HG03439 (cell line): ENCODE measurements at regions not wholly inside any gene's neighbourhood (a gene's known extent, or its start where the extent isn't known, plus 50 kb on each side); places are given as distances from the start of the nearest gene placed in this dataset.
"Not testable (repeated sequence)": the region's sequence is repeated elsewhere in the genome, so short reads cannot be mapped to it uniquely, and the experiment has no call there.

Experiments used
- ATAC-seq: cut with Tn5 transposase; IDR thresholded peaks from one replicate; pipeline ENCODE4 v1.9.1; 2021; ENCODE audit warnings: mild to moderate bottlenecking, moderate library complexity; ENCODE audit not compliant: unreplicated experiment

- no peak for ATAC-seq
Measured at GRCh38 chr16:59385959-59386358, 651.8 kb upstream of the GOT2 start.

- no peak for ATAC-seq
Measured at GRCh38 chr16:59385491-59385890, 651.4 kb upstream of the GOT2 start.

- ATAC-seq = no peak
Measured at GRCh38 chr16:59373632-59374031, 639.5 kb upstream of the GOT2 start.

- ATAC-seq = no peak
Measured at GRCh38 chr16:59370717-59371116, 636.6 kb upstream of the GOT2 start.

GRCh38 chr16:59369523-59369922, 635.4 kb upstream of the GOT2 start:
- ATAC-seq = no peak

- ATAC-seq = no peak
Measured at GRCh38 chr16:59368586-59368985, 634.5 kb upstream of the GOT2 start.

GRCh38 chr16:59356709-59357108, 622.6 kb upstream of the GOT2 start:
- no peak for ATAC-seq

- no peak for ATAC-seq
Measured at GRCh38 chr16:59356144-59356543, 622.0 kb upstream of the GOT2 start.

GRCh38 chr16:59355704-59356103, 621.6 kb upstream of the GOT2 start:
- ATAC-seq = no peak

GRCh38 chr16:59351305-59351903, 617.3 kb upstream of the GOT2 start:
- ATAC-seq = no peak

GRCh38 chr16:59350670-59351069, 616.6 kb upstream of the GOT2 start:
- ATAC-seq = no peak

GRCh38 chr16:59342669-59343068, 608.6 kb upstream of the GOT2 start:
- ATAC-seq = no peak

- no peak for ATAC-seq
Measured at GRCh38 chr16:59341368-59341767, 607.3 kb upstream of the GOT2 start.

- no peak for ATAC-seq
Measured at GRCh38 chr16:59339871-59340270, 605.8 kb upstream of the GOT2 start.

GRCh38 chr16:59336136-59336695, 602.1 kb upstream of the GOT2 start:
- no peak for ATAC-seq

- ATAC-seq = not testable (repeated sequence)
Measured at GRCh38 chr16:59331708-59332107, 597.6 kb upstream of the GOT2 start.

- no peak for ATAC-seq
Measured at GRCh38 chr16:59330019-59330670, 596.0 kb upstream of the GOT2 start.

GRCh38 chr16:59328961-59329360, 594.8 kb upstream of the GOT2 start:
- no peak for ATAC-seq

- ATAC-seq = no peak
Measured at GRCh38 chr16:59327894-59328293, 593.8 kb upstream of the GOT2 start.

GRCh38 chr16:59326955-59327354, 592.8 kb upstream of the GOT2 start:
- ATAC-seq = no peak

GRCh38 chr16:59324462-59324861, 590.3 kb upstream of the GOT2 start:
- ATAC-seq = no peak

GRCh38 chr16:59320657-59321056, 586.5 kb upstream of the GOT2 start:
- no peak for ATAC-seq

GRCh38 chr16:59319871-59320270, 585.8 kb upstream of the GOT2 start:
- no peak for ATAC-seq
